Glutamatergic neuron (in vitro differentiated cells): ENCODE measurements at regions not wholly inside any gene's neighbourhood (a gene's known extent, or its start where the extent isn't known, plus 50 kb on each side); places are given as distances from the start of the nearest gene placed in this dataset.

Experiments used
- DNase-seq: peaks from one replicate; pipeline ENCODE4 v3.0.0; 2022
- H3K27ac Mint-ChIP-seq: one replicate; pipeline ENCODE4 v1.8.0; 2020; ENCODE audit warnings: mild to moderate bottlenecking, mixed read lengths, inconsistent platforms; ENCODE audit not compliant: unreplicated experiment
- H3K27me3 Mint-ChIP-seq: one replicate; pipeline ENCODE4 v1.8.0; 2020; ENCODE audit warnings: mild to moderate bottlenecking, moderate library complexity, mixed read lengths, inconsistent platforms; ENCODE audit not compliant: unreplicated experiment
- H3K36me3 Mint-ChIP-seq: one replicate; pipeline ENCODE4 v1.8.0; 2020; ENCODE audit warnings: mild to moderate bottlenecking, mixed read lengths, inconsistent platforms; ENCODE audit not compliant: unreplicated experiment
- H3K4me1 Mint-ChIP-seq: one replicate; pipeline ENCODE4 v1.8.0; 2020; ENCODE audit warnings: mild to moderate bottlenecking, low read depth, mixed read lengths, inconsistent platforms; ENCODE audit not compliant: unreplicated experiment
- H3K4me3 Mint-ChIP-seq: one replicate; pipeline ENCODE4 v1.8.0; 2020; ENCODE audit warnings: mild to moderate bottlenecking, mixed read lengths, inconsistent platforms; ENCODE audit not compliant: unreplicated experiment
- H3K9me3 Mint-ChIP-seq: one replicate; pipeline ENCODE4 v1.8.0; 2020; ENCODE audit warnings: mild to moderate bottlenecking, moderate library complexity, mixed read lengths, inconsistent platforms; ENCODE audit not compliant: unreplicated experiment
- CTCF ChIP-seq: fragments of 200-600 bp; sonication (generic); IDR thresholded peaks from one replicate; pipeline ENCODE4 v1.5.0; 2021; ENCODE audit not compliant: partially characterized antibody, unreplicated experiment

- peaks cover 8% of the 10 kb centered on the region for H3K9me3 Mint-ChIP-seq
- H3K27ac Mint-ChIP-seq: no peak overlapping the region
- H3K4me3 Mint-ChIP-seq: no peak overlapping the region
- peaks cover 5% of the 10 kb centered on the region for H3K36me3 Mint-ChIP-seq
- TF ChIP-seq CTCF: no peak
- peaks cover 7% of the 10 kb centered on the region for H3K4me1 Mint-ChIP-seq
- no peaks in the 10 kb centered on the region for H3K27me3 Mint-ChIP-seq
- DNase-seq: no peak
Measured at GRCh38 chr11:19482319-19483100, 230.1 kb upstream of the NAV2 start.

- no peak for DNase-seq
- Mint-ChIP-seq H3K36me3 (peaks cover 4% of the 10 kb centered on the region), H3K27me3 (no peaks in the 10 kb centered on the region), H3K4me3 (no peak overlapping the region), H3K9me3 (peaks cover 6% of the 10 kb centered on the region), H3K4me1 (peaks cover 12% of the 10 kb centered on the region), H3K27ac (no peak overlapping the region)
- TF ChIP-seq CTCF: no peak
Measured at GRCh38 chr11:19480540-19480939, 232.1 kb upstream of the NAV2 start.

GRCh38 chr11:19478891-19479290 is 233.7 kb upstream of the NAV2 start:
- Mint-ChIP-seq H3K36me3 (no peaks in the 10 kb centered on the region), H3K4me1 (peaks cover 18% of the 10 kb centered on the region), H3K9me3 (no peaks in the 10 kb centered on the region), H3K27ac (no peak overlapping the region), H3K27me3 (no peaks in the 10 kb centered on the region), H3K4me3 (no peak overlapping the region)
- TF ChIP-seq CTCF: no peak
- DNase-seq: no peak

- DNase-seq: no peak
- no peak for TF ChIP-seq CTCF
- no peak overlapping the region for H3K27ac Mint-ChIP-seq
- no peaks in the 10 kb centered on the region for H3K27me3 Mint-ChIP-seq
- peaks cover 14% of the 10 kb centered on the region for H3K4me1 Mint-ChIP-seq
- no peaks in the 10 kb centered on the region for H3K9me3 Mint-ChIP-seq
- peak overlapping the region; percentile 34 for H3K4me3 Mint-ChIP-seq
- H3K36me3 Mint-ChIP-seq: no peaks in the 10 kb centered on the region
Measured at GRCh38 chr11:19474954-19475721, 234.4 kb upstream of the E2F8 start.

- Mint-ChIP-seq H3K4me3 (no peak overlapping the region), H3K4me1 (peaks cover 14% of the 10 kb centered on the region), H3K27ac (no peak overlapping the region), H3K9me3 (no peaks in the 10 kb centered on the region), H3K27me3 (no peaks in the 10 kb centered on the region), H3K36me3 (no peaks in the 10 kb centered on the region)
- no peak for TF ChIP-seq CTCF
- DNase-seq: no peak
Measured at GRCh38 chr11:19474211-19474610, 233.5 kb upstream of the E2F8 start.
